K562 (cell line): ENCODE measurements at regions not wholly inside any gene's neighbourhood (a gene's known extent, or its start where the extent isn't known, plus 50 kb on each side); places are given as distances from the start of the nearest gene placed in this dataset.

Experiments
- CTCF ChIP-seq, 3 experiments: IDR thresholded peaks in 2 of 3; conservative IDR thresholded peaks in 1 of 3; 2 replicates each; pipeline ENCODE4 v1.5.1; 2011 to 2012; ENCODE audit warnings: low read length in 3 of 3, mild to moderate bottlenecking in 3 of 3, control low read depth in 2 of 3, improper control_type of control experiment in 1 of 3, inconsistent platforms in 1 of 3, low read depth in 1 of 3, mixed read lengths in 1 of 3, moderate library complexity in 1 of 3; ENCODE audit not compliant: insufficient read depth in 2 of 3
- E2F5 ChIP-seq: sonication (generic); formaldehyde crosslinking; IDR thresholded peaks from 2 replicates; pipeline ENCODE4 v1.8.0; 2022; ENCODE audit warnings: mild to moderate bottlenecking, missing genetic modification reagents
- EZH2 ChIP-seq: IDR thresholded peaks from 2 replicates; pipeline ENCODE4 v1.6.1; 2012; ENCODE audit warnings: low read depth, mild to moderate bottlenecking, inconsistent platforms, low read length, borderline replicate concordance
- FOXA1 ChIP-seq: fragments of 450-650 bp; IDR thresholded peaks from 2 replicates; pipeline ENCODE4 v1.6.1; 2016; ENCODE audit warnings: mild to moderate bottlenecking, borderline replicate concordance
- FUS ChIP-seq: fragments of 200-400 bp; formaldehyde crosslinking; optimal IDR thresholded peaks from 2 replicates; pipeline ENCODE3; 2017; ENCODE audit warnings: low read depth, low read length
- HMGXB4 ChIP-seq: sonication (generic); formaldehyde crosslinking; IDR thresholded peaks from 2 replicates; pipeline ENCODE4 v1.8.1; 2023; ENCODE audit warnings: mild to moderate bottlenecking, missing genetic modification reagents
- PKNOX1 ChIP-seq: fragments of 450-650 bp; IDR thresholded peaks from 2 replicates; pipeline ENCODE4 v1.6.1; 2016
- PURB ChIP-seq: sonication (generic); formaldehyde crosslinking; IDR thresholded peaks from 2 replicates; pipeline ENCODE4 v1.9.0; 2021; ENCODE audit warnings: low read depth, mild to moderate bottlenecking, missing genetic modification reagents
- RBBP5 ChIP-seq: fragments of 200-600 bp; sonication (generic); IDR thresholded peaks from 2 replicates; pipeline ENCODE4 v1.6.1; 2012; ENCODE audit warnings: borderline replicate concordance, mild to moderate bottlenecking, low read length, control low read depth, inconsistent platforms; ENCODE audit not compliant: insufficient read depth, poor library complexity, severe bottlenecking
- SIN3A ChIP-seq, 2 experiments: fragments of 150-350 bp in 1 of 2; IDR thresholded peaks; 2 replicates each; pipeline ENCODE4 v1.6.1; 2011 to 2016; ENCODE audit warnings: borderline replicate concordance in 2 of 2, low read depth in 2 of 2, low read length in 2 of 2, mild to moderate bottlenecking in 2 of 2, moderate library complexity in 2 of 2; ENCODE audit not compliant: control insufficient read depth in 1 of 2
- SMC3 ChIP-seq: conservative IDR thresholded peaks from 2 replicates; pipeline ENCODE4 v1.6.1; 2011; ENCODE audit warnings: low read depth, low read length, improper control_type of control experiment; ENCODE audit not compliant: insufficient read depth
- SNRNP70 ChIP-seq: fragments of 200-400 bp; formaldehyde crosslinking; optimal IDR thresholded peaks from 2 replicates; pipeline ENCODE3; 2017; ENCODE audit warnings: low read depth, low read length
- TBP ChIP-seq: optimal IDR thresholded peaks from 2 replicates; pipeline ENCODE3; 2011; ENCODE audit warnings: low read depth, low read length, improper control_type of control experiment
- ZBTB7A ChIP-seq: IDR thresholded peaks from 2 replicates; pipeline ENCODE4 v1.6.1; 2011; ENCODE audit warnings: low read depth, mild to moderate bottlenecking, low read length, moderate library complexity, borderline replicate concordance; ENCODE audit not compliant: control insufficient read depth

GRCh38 chr15:87477737-87478686, 778.5 kb downstream of the NTRK3 start:
- TF ChIP-seq SMC3 (no peak), EZH2 (no peak), FUS (no peak), E2F5 (CRISPR knock-in tag) (no peak), HMGXB4 (CRISPR knock-in tag) (no peak), ZBTB7A (no peak), PURB (no peak), RBBP5 (no peak), SNRNP70 (no peak), FOXA1 (no peak), SIN3A (IDR thresholded peaks at IDR 0.05; ENCODE audit: borderline replicate concordance in 2 of 2, control insufficient read depth in 1 of 2, low read depth in 2 of 2, low read length in 2 of 2) (no peak), PKNOX1 (no peak), CTCF (IDR thresholded peaks at IDR 0.05 in 2 of 3, conservative IDR thresholded peaks at IDR 0.05 in 1 of 3; ENCODE audit: insufficient read depth in 2 of 3, low read depth in 1 of 3, low read length in 3 of 3) (0 out of 6 replicates have a peak, but pooled peaks of 1 of the 3 experiments have one; percentile 17), TBP (no peak)
